ENCODE measurements at regions not wholly inside any gene's neighbourhood (a gene's known extent, or its start where the extent isn't known, plus 50 kb on each side); places are given as distances from the start of the nearest gene placed in this dataset.

DNA sequence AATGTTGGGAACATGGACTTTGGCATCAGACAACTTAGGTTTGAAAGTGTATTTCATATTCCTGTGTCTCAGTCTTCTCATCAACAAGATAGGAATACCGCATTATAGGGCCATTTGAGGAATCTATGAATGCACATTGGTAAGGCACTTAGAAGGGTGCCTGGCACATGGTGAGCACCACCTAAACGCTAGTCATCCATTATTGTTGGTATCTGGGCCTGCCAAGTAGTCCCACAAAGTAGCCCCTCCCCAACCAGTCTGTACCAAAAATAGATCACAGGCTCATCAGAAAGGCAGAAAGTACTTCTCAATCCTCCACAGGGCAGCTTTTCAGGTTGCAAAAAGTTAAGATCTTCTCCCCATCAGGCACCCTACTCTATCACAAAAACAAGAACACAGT, 162.3 kb upstream of the KLF3 start:
- Histone ChIP-seq H3K36me3 (ENCODE audit: low read depth) (no peaks in the 10 kb centered on the region; the same call in 1 of the 2 replicates), H3K27me3 (ENCODE audit: insufficient read depth, poor library complexity, severe bottlenecking) (no peaks in the 10 kb centered on the region), H3K4me1 (ENCODE audit: insufficient read depth, poor library complexity, severe bottlenecking) (no peaks in the 10 kb centered on the region), H3K27ac (ENCODE audit: poor library complexity, severe bottlenecking) (no peak overlapping the region), H3K9me3 (ENCODE audit: severe bottlenecking) (no peaks in the 10 kb centered on the region), H3K4me3 (ENCODE audit: severe bottlenecking) (no peak overlapping the region)
- DNase-seq (ENCODE audit: low spot score) (no peak), ATAC-seq (ENCODE audit: low read depth) (no peak)
- TF ChIP-seq, protein P1, sequence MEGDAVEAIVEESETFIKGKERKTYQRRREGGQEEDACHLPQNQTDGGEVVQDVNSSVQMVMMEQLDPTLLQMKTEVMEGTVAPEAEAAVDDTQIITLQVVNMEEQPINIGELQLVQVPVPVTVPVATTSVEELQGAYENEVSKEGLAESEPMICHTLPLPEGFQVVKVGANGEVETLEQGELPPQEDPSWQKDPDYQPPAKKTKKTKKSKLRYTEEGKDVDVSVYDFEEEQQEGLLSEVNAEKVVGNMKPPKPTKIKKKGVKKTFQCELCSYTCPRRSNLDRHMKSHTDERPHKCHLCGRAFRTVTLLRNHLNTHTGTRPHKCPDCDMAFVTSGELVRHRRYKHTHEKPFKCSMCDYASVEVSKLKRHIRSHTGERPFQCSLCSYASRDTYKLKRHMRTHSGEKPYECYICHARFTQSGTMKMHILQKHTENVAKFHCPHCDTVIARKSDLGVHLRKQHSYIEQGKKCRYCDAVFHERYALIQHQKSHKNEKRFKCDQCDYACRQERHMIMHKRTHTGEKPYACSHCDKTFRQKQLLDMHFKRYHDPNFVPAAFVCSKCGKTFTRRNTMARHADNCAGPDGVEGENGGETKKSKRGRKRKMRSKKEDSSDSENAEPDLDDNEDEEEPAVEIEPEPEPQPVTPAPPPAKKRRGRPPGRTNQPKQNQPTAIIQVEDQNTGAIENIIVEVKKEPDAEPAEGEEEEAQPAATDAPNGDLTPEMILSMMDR (IDR thresholded peaks at IDR 0.05; ENCODE audit: poor library complexity, severe bottlenecking): no peak

DNA sequence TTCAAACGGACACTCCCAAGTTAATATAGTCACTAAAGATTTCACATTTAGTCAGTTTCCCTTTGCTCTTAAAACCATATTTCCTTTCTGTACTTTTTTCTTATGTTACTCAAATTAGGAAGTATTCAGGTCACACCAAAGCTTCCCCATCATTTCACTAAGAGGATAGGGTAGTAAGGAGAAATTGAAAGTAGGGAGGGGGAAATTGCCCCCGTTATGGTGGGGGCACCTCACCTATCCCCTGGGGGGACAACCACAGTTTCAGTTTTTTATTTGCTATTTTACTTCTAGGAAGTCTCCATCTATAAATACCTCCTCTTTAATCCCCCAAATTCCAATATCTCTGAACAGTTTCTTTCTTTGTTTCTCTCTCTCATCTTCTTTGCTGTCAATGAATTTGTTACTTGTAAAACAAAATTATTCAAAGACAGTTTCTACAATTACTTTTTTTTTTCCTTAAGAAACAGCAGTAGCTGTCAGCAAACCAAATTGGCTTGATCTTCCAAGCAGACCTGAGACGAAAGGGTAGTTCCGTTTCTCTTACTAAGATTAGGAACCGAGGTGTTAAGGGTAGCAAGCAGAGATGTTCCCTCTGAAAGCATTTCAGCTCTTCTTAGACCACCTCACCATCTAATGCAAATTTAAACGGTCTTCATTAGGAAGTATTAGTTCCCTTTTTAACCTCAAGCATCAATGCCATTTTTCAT, 160.2 kb upstream of the KLF3 start:
- no peak for ATAC-seq (ENCODE audit: low read depth)
- TF ChIP-seq, protein P1 (IDR thresholded peaks at IDR 0.05; ENCODE audit: poor library complexity, severe bottlenecking): no peak
- no peak for DNase-seq (ENCODE audit: low spot score)
- H3K27ac ChIP-seq (ENCODE audit: poor library complexity, severe bottlenecking): no peak overlapping the region
- H3K9me3 ChIP-seq (ENCODE audit: severe bottlenecking): no peaks in the 10 kb centered on the region
- no peak overlapping the region for H3K4me3 ChIP-seq (ENCODE audit: severe bottlenecking)
- H3K36me3 ChIP-seq (ENCODE audit: low read depth): no peaks in the 10 kb centered on the region
- H3K4me1 ChIP-seq (ENCODE audit: insufficient read depth, poor library complexity, severe bottlenecking): no peaks in the 10 kb centered on the region
- H3K27me3 ChIP-seq (ENCODE audit: insufficient read depth, poor library complexity, severe bottlenecking): no peaks in the 10 kb centered on the region

DNA sequence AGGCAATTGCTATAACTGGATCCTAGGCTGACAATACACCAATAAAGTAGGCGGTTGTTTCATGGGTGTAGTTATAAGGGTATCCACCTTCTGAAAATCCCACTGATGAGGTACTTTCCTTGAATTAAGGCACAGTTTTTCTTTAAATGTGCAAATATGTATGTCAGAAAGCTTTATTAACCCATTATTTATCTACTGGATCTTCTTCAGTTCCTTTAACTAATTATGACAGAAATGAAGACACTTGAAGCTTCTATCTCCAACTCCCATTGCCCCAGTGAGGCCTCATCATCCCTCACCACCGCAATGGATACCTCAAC, 159.6 kb upstream of the KLF3 start:
- no peak for ATAC-seq (ENCODE audit: low read depth)
- no peaks in the 10 kb centered on the region for H3K36me3 ChIP-seq (ENCODE audit: low read depth)
- TF ChIP-seq, protein P1 (IDR thresholded peaks at IDR 0.05; ENCODE audit: poor library complexity, severe bottlenecking): no peak
- H3K9me3 ChIP-seq (ENCODE audit: severe bottlenecking): no peaks in the 10 kb centered on the region
- H3K27ac ChIP-seq (ENCODE audit: poor library complexity, severe bottlenecking): no peak overlapping the region
- no peaks in the 10 kb centered on the region for H3K27me3 ChIP-seq (ENCODE audit: insufficient read depth, poor library complexity, severe bottlenecking)
- no peak for DNase-seq (ENCODE audit: low spot score)
- H3K4me3 ChIP-seq (ENCODE audit: severe bottlenecking): no peak overlapping the region
- no peaks in the 10 kb centered on the region for H3K4me1 ChIP-seq (ENCODE audit: insufficient read depth, poor library complexity, severe bottlenecking)

DNA sequence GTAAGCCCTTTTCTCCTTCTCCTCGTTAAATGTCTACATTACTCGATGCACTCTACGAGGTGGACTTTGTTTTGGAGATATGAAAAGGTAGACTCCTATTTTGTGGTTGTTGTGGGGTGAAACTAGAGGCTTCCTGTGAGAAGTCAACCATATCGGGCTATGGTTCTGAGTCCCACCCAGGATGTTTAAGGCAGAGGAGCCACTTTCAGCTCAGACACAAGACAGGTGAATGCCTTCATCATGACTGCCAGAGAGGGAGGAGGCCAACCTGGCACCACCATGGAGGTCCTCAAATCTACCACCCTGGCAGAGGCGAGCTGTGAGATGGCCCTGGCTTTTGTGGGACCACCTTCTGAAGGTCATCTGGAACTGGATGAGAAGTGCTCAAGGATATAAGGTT, 154.4 kb upstream of the KLF3 start:
- Histone ChIP-seq H3K27me3 (ENCODE audit: insufficient read depth, poor library complexity, severe bottlenecking) (no peaks in the 10 kb centered on the region), H3K4me3 (ENCODE audit: severe bottlenecking) (no peak overlapping the region), H3K9me3 (ENCODE audit: severe bottlenecking) (no peaks in the 10 kb centered on the region), H3K27ac (ENCODE audit: poor library complexity, severe bottlenecking) (no peak overlapping the region), H3K36me3 (ENCODE audit: low read depth) (no peaks in the 10 kb centered on the region), H3K4me1 (ENCODE audit: insufficient read depth, poor library complexity, severe bottlenecking) (no peaks in the 10 kb centered on the region)
- no peak for DNase-seq (ENCODE audit: low spot score)
- TF ChIP-seq, protein P1 (IDR thresholded peaks at IDR 0.05; ENCODE audit: poor library complexity, severe bottlenecking): no peak
- ATAC-seq (ENCODE audit: low read depth): no peak

DNA sequence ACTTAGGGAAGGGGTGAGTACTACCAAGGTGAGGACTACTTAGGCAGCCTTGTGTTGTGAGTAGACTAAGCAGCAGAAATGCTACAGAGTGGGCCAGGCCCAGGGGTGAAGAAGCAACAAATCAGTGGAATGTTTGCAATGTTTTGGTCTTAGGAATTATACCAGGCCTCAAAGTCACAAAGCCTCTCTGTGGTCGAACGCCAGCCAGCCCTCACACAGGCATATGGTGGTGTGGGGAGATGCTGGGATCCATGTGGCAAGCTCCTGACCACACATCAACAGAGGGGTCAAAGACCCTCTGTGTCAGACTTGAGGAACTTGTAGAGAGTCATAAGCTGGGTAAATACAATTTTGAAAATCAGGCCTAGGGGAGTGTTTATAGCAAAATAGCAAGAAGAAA, 153.8 kb upstream of the KLF3 start:
- ATAC-seq (ENCODE audit: low read depth): no peak

More for the DNA sequence above, 153.8 kb upstream of the KLF3 start:
- no peak for DNase-seq (ENCODE audit: low spot score)
- Histone ChIP-seq H3K9me3 (ENCODE audit: severe bottlenecking) (no peaks in the 10 kb centered on the region), H3K4me3 (ENCODE audit: severe bottlenecking) (no peak overlapping the region), H3K4me1 (ENCODE audit: insufficient read depth, poor library complexity, severe bottlenecking) (no peaks in the 10 kb centered on the region), H3K27ac (ENCODE audit: poor library complexity, severe bottlenecking) (no peak overlapping the region), H3K27me3 (ENCODE audit: insufficient read depth, poor library complexity, severe bottlenecking) (no peaks in the 10 kb centered on the region), H3K36me3 (ENCODE audit: low read depth) (no peaks in the 10 kb centered on the region)
- TF ChIP-seq, protein P1 (IDR thresholded peaks at IDR 0.05; ENCODE audit: poor library complexity, severe bottlenecking): no peak

Data from RWPE2 (cell line).